WTC11 (cell line): ENCODE measurements at regions not wholly inside any gene's neighbourhood (a gene's known extent, or its start where the extent isn't known, plus 50 kb on each side); places are given as distances from the start of the nearest gene placed in this dataset.

Experiments
- ATF1 ChIP-seq: sonication (generic); formaldehyde crosslinking; IDR thresholded peaks from 2 replicates; pipeline ENCODE4 v1.8.1; 2023; ENCODE audit warnings: mild to moderate bottlenecking, moderate library complexity, missing genetic modification reagents
- ELF4 ChIP-seq: sonication (generic); formaldehyde crosslinking; IDR thresholded peaks from 2 replicates; pipeline ENCODE4 v1.8.1; 2022; ENCODE audit warnings: low read depth, mild to moderate bottlenecking, moderate library complexity, missing genetic modification reagents
- ETV6 ChIP-seq: sonication (generic); formaldehyde crosslinking; IDR thresholded peaks from 2 replicates; pipeline ENCODE4 v1.8.1; 2022; ENCODE audit warnings: mild to moderate bottlenecking, missing genetic modification reagents
- FOXP1 ChIP-seq: sonication (generic); formaldehyde crosslinking; IDR thresholded peaks from 2 replicates; pipeline ENCODE4 v1.8.0; 2022; ENCODE audit warnings: missing genetic modification reagents, mild to moderate bottlenecking, moderate library complexity, borderline replicate concordance
- IRF2 ChIP-seq: sonication (generic); formaldehyde crosslinking; IDR thresholded peaks from 2 replicates; pipeline ENCODE4 v1.8.0; 2022; ENCODE audit warnings: low read depth, missing genetic modification reagents, borderline replicate concordance
- MXD4 ChIP-seq: fragments of 250-450 bp; sonication (Bioruptor Pico); IDR thresholded peaks from 2 replicates; pipeline ENCODE4 v1.8.0; 2021; ENCODE audit warnings: mild to moderate bottlenecking, moderate library complexity, borderline replicate concordance
- NFYB ChIP-seq: sonication (generic); formaldehyde crosslinking; conservative IDR thresholded peaks from 2 replicates; pipeline ENCODE4 v1.8.0; 2022; ENCODE audit warnings: low read depth, missing genetic modification reagents
- TP53 ChIP-seq: sonication (generic); formaldehyde crosslinking; IDR thresholded peaks from 2 replicates; pipeline ENCODE4 v1.8.1; 2023; ENCODE audit warnings: mild to moderate bottlenecking, missing genetic modification reagents
- ZNF416 ChIP-seq: fragments of 250-450 bp; sonication (Bioruptor Pico); IDR thresholded peaks from 2 replicates; pipeline ENCODE4 v1.9.0; 2021; ENCODE audit warnings: mild to moderate bottlenecking, inconsistent platforms
- TF ChIP-seq, protein P1 (sequence below): fragments of 200-600 bp; IDR thresholded peaks from 2 replicates; pipeline ENCODE4 v1.8.0; 2022; ENCODE audit warnings: antibody characterized with exemption
- TF ChIP-seq, protein P2 (sequence below): sonication (generic); formaldehyde crosslinking; IDR thresholded peaks from 2 replicates; pipeline ENCODE4 v1.8.1; 2023; ENCODE audit warnings: mild to moderate bottlenecking, missing genetic modification reagents, moderate library complexity
- TF ChIP-seq, protein P3 (sequence below): sonication (generic); formaldehyde crosslinking; IDR thresholded peaks from 2 replicates; pipeline ENCODE4 v1.8.1; 2022; ENCODE audit warnings: low read depth, missing genetic modification reagents, borderline replicate concordance
- TF ChIP-seq, protein P4 (sequence below): sonication (generic); formaldehyde crosslinking; IDR thresholded peaks from 2 replicates; pipeline ENCODE4 v1.8.1; 2022; ENCODE audit warnings: missing genetic modification reagents, borderline replicate concordance

- TF ChIP-seq MXD4: no peak
- TF ChIP-seq, protein P1, sequence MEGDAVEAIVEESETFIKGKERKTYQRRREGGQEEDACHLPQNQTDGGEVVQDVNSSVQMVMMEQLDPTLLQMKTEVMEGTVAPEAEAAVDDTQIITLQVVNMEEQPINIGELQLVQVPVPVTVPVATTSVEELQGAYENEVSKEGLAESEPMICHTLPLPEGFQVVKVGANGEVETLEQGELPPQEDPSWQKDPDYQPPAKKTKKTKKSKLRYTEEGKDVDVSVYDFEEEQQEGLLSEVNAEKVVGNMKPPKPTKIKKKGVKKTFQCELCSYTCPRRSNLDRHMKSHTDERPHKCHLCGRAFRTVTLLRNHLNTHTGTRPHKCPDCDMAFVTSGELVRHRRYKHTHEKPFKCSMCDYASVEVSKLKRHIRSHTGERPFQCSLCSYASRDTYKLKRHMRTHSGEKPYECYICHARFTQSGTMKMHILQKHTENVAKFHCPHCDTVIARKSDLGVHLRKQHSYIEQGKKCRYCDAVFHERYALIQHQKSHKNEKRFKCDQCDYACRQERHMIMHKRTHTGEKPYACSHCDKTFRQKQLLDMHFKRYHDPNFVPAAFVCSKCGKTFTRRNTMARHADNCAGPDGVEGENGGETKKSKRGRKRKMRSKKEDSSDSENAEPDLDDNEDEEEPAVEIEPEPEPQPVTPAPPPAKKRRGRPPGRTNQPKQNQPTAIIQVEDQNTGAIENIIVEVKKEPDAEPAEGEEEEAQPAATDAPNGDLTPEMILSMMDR: no peak
- TF ChIP-seq, protein P2, sequence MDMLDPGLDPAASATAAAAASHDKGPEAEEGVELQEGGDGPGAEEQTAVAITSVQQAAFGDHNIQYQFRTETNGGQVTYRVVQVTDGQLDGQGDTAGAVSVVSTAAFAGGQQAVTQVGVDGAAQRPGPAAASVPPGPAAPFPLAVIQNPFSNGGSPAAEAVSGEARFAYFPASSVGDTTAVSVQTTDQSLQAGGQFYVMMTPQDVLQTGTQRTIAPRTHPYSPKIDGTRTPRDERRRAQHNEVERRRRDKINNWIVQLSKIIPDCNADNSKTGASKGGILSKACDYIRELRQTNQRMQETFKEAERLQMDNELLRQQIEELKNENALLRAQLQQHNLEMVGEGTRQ (CRISPR knock-in tag): no peak
- no peak for TF ChIP-seq ATF1 (CRISPR knock-in tag)
- TF ChIP-seq ELF4 (CRISPR knock-in tag): no peak
- TF ChIP-seq FOXP1 (CRISPR knock-in tag): no peak
- no peak for TF ChIP-seq ETV6 (CRISPR knock-in tag)
- no peak for TF ChIP-seq TP53 (CRISPR knock-in tag)
- TF ChIP-seq NFYB (CRISPR knock-in tag): no peak
- TF ChIP-seq ZNF416 (CRISPR knock-in tag): no peak
- TF ChIP-seq, protein P3, sequence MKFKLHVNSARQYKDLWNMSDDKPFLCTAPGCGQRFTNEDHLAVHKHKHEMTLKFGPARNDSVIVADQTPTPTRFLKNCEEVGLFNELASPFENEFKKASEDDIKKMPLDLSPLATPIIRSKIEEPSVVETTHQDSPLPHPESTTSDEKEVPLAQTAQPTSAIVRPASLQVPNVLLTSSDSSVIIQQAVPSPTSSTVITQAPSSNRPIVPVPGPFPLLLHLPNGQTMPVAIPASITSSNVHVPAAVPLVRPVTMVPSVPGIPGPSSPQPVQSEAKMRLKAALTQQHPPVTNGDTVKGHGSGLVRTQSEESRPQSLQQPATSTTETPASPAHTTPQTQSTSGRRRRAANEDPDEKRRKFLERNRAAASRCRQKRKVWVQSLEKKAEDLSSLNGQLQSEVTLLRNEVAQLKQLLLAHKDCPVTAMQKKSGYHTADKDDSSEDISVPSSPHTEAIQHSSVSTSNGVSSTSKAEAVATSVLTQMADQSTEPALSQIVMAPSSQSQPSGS (CRISPR knock-in tag): no peak
- TF ChIP-seq IRF2: no peak
- TF ChIP-seq, protein P4, sequence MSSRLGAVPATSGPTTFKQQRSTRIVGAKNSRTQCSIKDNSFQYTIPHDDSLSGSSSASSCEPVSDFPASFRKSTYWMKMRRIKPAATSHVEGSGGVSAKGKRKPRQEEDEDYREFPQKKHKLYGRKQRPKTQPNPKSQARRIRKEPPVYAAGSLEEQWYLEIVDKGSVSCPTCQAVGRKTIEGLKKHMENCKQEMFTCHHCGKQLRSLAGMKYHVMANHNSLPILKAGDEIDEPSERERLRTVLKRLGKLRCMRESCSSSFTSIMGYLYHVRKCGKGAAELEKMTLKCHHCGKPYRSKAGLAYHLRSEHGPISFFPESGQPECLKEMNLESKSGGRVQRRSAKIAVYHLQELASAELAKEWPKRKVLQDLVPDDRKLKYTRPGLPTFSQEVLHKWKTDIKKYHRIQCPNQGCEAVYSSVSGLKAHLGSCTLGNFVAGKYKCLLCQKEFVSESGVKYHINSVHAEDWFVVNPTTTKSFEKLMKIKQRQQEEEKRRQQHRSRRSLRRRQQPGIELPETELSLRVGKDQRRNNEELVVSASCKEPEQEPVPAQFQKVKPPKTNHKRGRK (CRISPR knock-in tag): no peak
Observed at GRCh38 chr13:50078231-50078894, 63.1 kb downstream of the KCNRG start.
